GM19099 (cell line): ENCODE measurements at regions not wholly inside any gene's neighbourhood (a gene's known extent, or its start where the extent isn't known, plus 50 kb on each side); places are given as distances from the start of the nearest gene placed in this dataset.

Source experiments
- POLR2A ChIP-seq: IDR thresholded peaks from 3 replicates; pipeline ENCODE4 v1.6.1; 2011; ENCODE audit warnings: low read depth; ENCODE audit not compliant: insufficient read length; ENCODE audit errors: extremely low read depth

- no peak for TF ChIP-seq POLR2A
Observed at GRCh38 chr21:14903172-14903865, 161.5 kb downstream of the NRIP1 start.

GRCh38 chr21:14901482-14901958 is 163.3 kb downstream of the NRIP1 start:
- TF ChIP-seq POLR2A, result no peak

GRCh38 chr21:14900611-14901010 is 164.2 kb downstream of the NRIP1 start:
- TF ChIP-seq POLR2A, result no peak

- no peak for TF ChIP-seq POLR2A
Observed at GRCh38 chr21:14900058-14900457, 164.7 kb downstream of the NRIP1 start.

GRCh38 chr21:14895792-14896191 is 169.0 kb downstream of the NRIP1 start:
- no peak for TF ChIP-seq POLR2A

- TF ChIP-seq POLR2A, result no peak
Observed at GRCh38 chr21:14890141-14890540, 174.7 kb downstream of the NRIP1 start.

GRCh38 chr21:14889080-14889810 is 175.6 kb downstream of the NRIP1 start:
- no peak for TF ChIP-seq POLR2A

GRCh38 chr21:14888202-14888601 is 176.6 kb downstream of the NRIP1 start:
- TF ChIP-seq POLR2A, result no peak

GRCh38 chr21:14886001-14886400 is 178.8 kb downstream of the NRIP1 start:
- no peak for TF ChIP-seq POLR2A

- no peak for TF ChIP-seq POLR2A
Observed at GRCh38 chr21:14883351-14883750, 181.4 kb downstream of the NRIP1 start.

GRCh38 chr21:14881863-14882499 is 182.8 kb downstream of the NRIP1 start:
- TF ChIP-seq POLR2A, result no peak

GRCh38 chr21:14880922-14881321 is 183.9 kb downstream of the NRIP1 start:
- no peak for TF ChIP-seq POLR2A

- TF ChIP-seq POLR2A, result no peak
Observed at GRCh38 chr21:14879458-14879857, 185.3 kb downstream of the NRIP1 start.

- no peak for TF ChIP-seq POLR2A
Observed at GRCh38 chr21:14878971-14879370, 185.8 kb downstream of the NRIP1 start.

GRCh38 chr21:14877581-14878228 is 187.1 kb downstream of the NRIP1 start:
- no peak for TF ChIP-seq POLR2A
